HG03175 (cell line): ENCODE measurements at regions not wholly inside any gene's neighbourhood (a gene's known extent, or its start where the extent isn't known, plus 50 kb on each side); places are given as distances from the start of the nearest gene placed in this dataset.

ENCODE experiments used
- ATAC-seq: cut with Tn5 transposase; IDR thresholded peaks from one replicate; pipeline ENCODE4 v1.9.1; 2021; ENCODE audit warnings: mild to moderate bottlenecking, moderate library complexity; ENCODE audit not compliant: unreplicated experiment

GRCh38 chr3:194738254-194739093 lies 52.8 kb downstream of the FAM43A start:
- ATAC-seq, result no peak

- ATAC-seq, result no peak
These were observed 54.0 kb downstream of the FAM43A start for GRCh38 chr3:194739498-194740284.

GRCh38 chr3:194740859-194741491 lies 55.3 kb downstream of the FAM43A start:
- no peak for ATAC-seq

- no peak for ATAC-seq
These were observed 56.2 kb downstream of the FAM43A start for GRCh38 chr3:194741916-194742315.

GRCh38 chr3:194744826-194745225 lies 59.1 kb downstream of the FAM43A start:
- no peak for ATAC-seq

- ATAC-seq, result no peak
These were observed 59.9 kb downstream of the FAM43A start for GRCh38 chr3:194745422-194746184.

- ATAC-seq, result no peak
These were observed 62.5 kb downstream of the FAM43A start for GRCh38 chr3:194748225-194748624.

- ATAC-seq, result no peak
These were observed 64.2 kb downstream of the FAM43A start for GRCh38 chr3:194749631-194750490.

- no peak for ATAC-seq
These were observed 64.8 kb downstream of the FAM43A start for GRCh38 chr3:194750491-194750828.

- no peak for ATAC-seq
These were observed 70.2 kb downstream of the FAM43A start for GRCh38 chr3:194755671-194756459.

GRCh38 chr3:194756460-194756779 lies 70.7 kb downstream of the FAM43A start:
- no peak for ATAC-seq

- ATAC-seq, result no peak
These were observed 71.2 kb downstream of the FAM43A start for GRCh38 chr3:194756791-194757325.

GRCh38 chr3:194757647-194758061 lies 72.0 kb downstream of the FAM43A start:
- ATAC-seq, result no peak

- ATAC-seq, result no peak
These were observed 73.0 kb downstream of the FAM43A start for GRCh38 chr3:194758716-194759115.

- no peak for ATAC-seq
These were observed 74.9 kb downstream of the FAM43A start for GRCh38 chr3:194760494-194761137.

GRCh38 chr3:194761384-194761783 lies 75.7 kb downstream of the FAM43A start:
- no peak for ATAC-seq

GRCh38 chr3:194766845-194767244 lies 81.2 kb downstream of the FAM43A start:
- ATAC-seq, result no peak

- ATAC-seq, result no peak
These were observed 81.9 kb downstream of the FAM43A start for GRCh38 chr3:194767446-194768207.
